HCT116 (cell line): ENCODE measurements at regions not wholly inside any gene's neighbourhood (a gene's known extent, or its start where the extent isn't known, plus 50 kb on each side); places are given as distances from the start of the nearest gene placed in this dataset.

Experiments used
- ATAC-seq: fragments of 200-7000 bp; cut with Tn5 transposase; 2 replicates; pipeline ENCODE4 v1.9.1; 2020; ENCODE audit warnings: mild to moderate bottlenecking, moderate library complexity
- BruUV-seq: library from RNA; stranded (reverse); fragments of 400-500 nt; replicated peaks from 2 replicates; lab custom pipeline; 2021; lab: Mats Ljungman, UMichigan
- CTCF ChIA-PET: fragments of 300-600 bp; sonication (Branson Sonifier 250); formaldehyde crosslinking; loops from one replicate; lab custom pipeline; 2021; ENCODE audit warnings: antibody characterized with exemption; lab: Charles Lee
- POLR2A ChIA-PET: fragments of 300-600, 350-600 bp; sonication (Branson Sonifier 250); formaldehyde crosslinking; loops from one replicate; lab custom pipeline; 2021; ENCODE audit warnings: antibody characterized with exemption; lab: Charles Lee
- RAD21 ChIA-PET, 2 experiments: fragments of 300-600 bp; sonication (Branson Sonifier 250); formaldehyde crosslinking; loops; one replicate each; lab custom pipeline; 2023; ENCODE audit warnings: low total read pairs in 2 of 2; ENCODE audit not compliant: uncharacterized antibody in 2 of 2, unreplicated experiment in 2 of 2, low non-redundant PET in 1 of 2; lab: Charles Lee
- DNase-seq: peaks from one replicate; pipeline ENCODE4 v3.0.0-alpha.2; 2010; ENCODE audit warnings: low read depth, low spot score
- H2AFZ ChIP-seq: fragments of 200-600 bp; shearing (Covaris generic), sonication (generic); 2 replicates; pipeline ENCODE4 v1.6.1; 2017; ENCODE audit warnings: low read depth, mixed run types, mixed read lengths, antibody characterized with exemption, low read length; ENCODE audit not compliant: poor library complexity, severe bottlenecking
- H3K27ac ChIP-seq: 2 replicates; pipeline ENCODE4 v1.5.1; 2012; ENCODE audit warnings: low read depth, low read length
- H3K27me3 ChIP-seq: fragments of 200-600 bp; sonication (generic); 2 replicates; pipeline ENCODE4 v1.6.1; 2016; ENCODE audit warnings: mixed run types, low read length, mixed read lengths; ENCODE audit not compliant: insufficient read depth
- H3K36me3 ChIP-seq, 2 experiments: fragments of 200-500 bp in 1 of 2; fragments of 200-600 bp in 1 of 2; sonication (Bioruptor generic) in 1 of 2; sonication (generic) in 1 of 2; 2 replicates each; pipeline versions ENCODE4 v1.5.1 to v1.6.1; 2014 to 2016; ENCODE audit warnings: low read length in 2 of 2, inconsistent platforms in 1 of 2, mixed read lengths in 1 of 2, mixed run types in 1 of 2; ENCODE audit not compliant: insufficient read depth in 2 of 2, control insufficient read depth in 1 of 2
- H3K4me1 ChIP-seq, 2 experiments: fragments of 200-600 bp in 1 of 2; sonication (generic) in 1 of 2; 2 replicates each; pipeline versions ENCODE4 v1.5.1 to v1.6.1; 2012 to 2017; ENCODE audit warnings: low read length in 2 of 2, inconsistent platforms in 1 of 2, mild to moderate bottlenecking in 1 of 2, mixed read lengths in 1 of 2, mixed run types in 1 of 2, moderate library complexity in 1 of 2; ENCODE audit not compliant: insufficient read depth in 2 of 2, control insufficient read depth in 1 of 2
- H3K4me2 ChIP-seq: fragments of 200-600 bp; sonication (generic); 2 replicates; pipeline ENCODE4 v1.6.1; 2017; ENCODE audit warnings: mixed run types, low read length, mixed read lengths
- H3K4me3 ChIP-seq, 2 experiments: fragments of 200-600 bp in 1 of 2; sonication (generic) in 1 of 2; replicated peaks in 1 of 2; 2 replicates each; pipeline ENCODE4 v1.5.1; 2011 to 2016; ENCODE audit warnings: low read length in 2 of 2, control low read depth in 1 of 2, low read depth in 1 of 2, mild to moderate bottlenecking in 1 of 2, mixed read lengths in 1 of 2, mixed run types in 1 of 2
- H3K79me2 ChIP-seq: fragments of 200-600 bp; sonication (generic); 2 replicates; pipeline ENCODE4 v1.6.1; 2017; ENCODE audit warnings: mild to moderate bottlenecking, mixed run types, low read length, moderate library complexity, mixed read lengths; ENCODE audit not compliant: insufficient read depth
- H3K9ac ChIP-seq: fragments of 200-600 bp; sonication (generic); 2 replicates; pipeline ENCODE4 v1.6.1; 2016; ENCODE audit warnings: low read length, mixed read lengths
- H3K9me2 ChIP-seq: fragments of 200-600 bp; sonication (generic), shearing (Covaris generic); 2 replicates; pipeline ENCODE4 v1.6.1; 2017; ENCODE audit warnings: mixed run types, mild to moderate bottlenecking, moderate library complexity; ENCODE audit not compliant: insufficient read depth
- H3K9me3 ChIP-seq, 2 experiments: fragments of 200-500 bp in 1 of 2; fragments of 200-600 bp in 1 of 2; sonication (Bioruptor generic) in 1 of 2; sonication (generic) in 1 of 2; 2 replicates each; pipeline ENCODE4 v1.6.1; 2014 to 2017; ENCODE audit warnings: low read length in 2 of 2, mixed read lengths in 2 of 2, inconsistent platforms in 1 of 2, low read depth in 1 of 2, mild to moderate bottlenecking in 1 of 2, mixed run types in 1 of 2, moderate library complexity in 1 of 2; ENCODE audit not compliant: control insufficient read depth in 1 of 2, insufficient read depth in 1 of 2
- H4K20me1 ChIP-seq: fragments of 200-600 bp; sonication (generic), shearing (Covaris generic); 2 replicates; pipeline ENCODE4 v1.6.1; 2017; ENCODE audit warnings: mixed run types, mild to moderate bottlenecking, moderate library complexity; ENCODE audit not compliant: insufficient read depth
- CBX3 ChIP-seq: IDR thresholded peaks from 2 replicates; pipeline ENCODE4 v1.6.1; 2012; ENCODE audit warnings: low read depth
- EZH2 ChIP-seq: fragments of 200-600 bp; sonication (generic); IDR thresholded peaks from 2 replicates; pipeline ENCODE4 v1.6.1; 2017; ENCODE audit warnings: antibody characterized with exemption, mixed run types
- intact Hi-C: fragments of 100-400 bp; cut with micrococcal nuclease; formaldehyde crosslinking; loops from 2 replicates; pipeline ENCODE4 v1.10.0; 2022
- TF ChIP-seq, protein P1 (sequence below): IDR thresholded peaks from 2 replicates; pipeline ENCODE4 v1.6.1; 2012

DNA sequence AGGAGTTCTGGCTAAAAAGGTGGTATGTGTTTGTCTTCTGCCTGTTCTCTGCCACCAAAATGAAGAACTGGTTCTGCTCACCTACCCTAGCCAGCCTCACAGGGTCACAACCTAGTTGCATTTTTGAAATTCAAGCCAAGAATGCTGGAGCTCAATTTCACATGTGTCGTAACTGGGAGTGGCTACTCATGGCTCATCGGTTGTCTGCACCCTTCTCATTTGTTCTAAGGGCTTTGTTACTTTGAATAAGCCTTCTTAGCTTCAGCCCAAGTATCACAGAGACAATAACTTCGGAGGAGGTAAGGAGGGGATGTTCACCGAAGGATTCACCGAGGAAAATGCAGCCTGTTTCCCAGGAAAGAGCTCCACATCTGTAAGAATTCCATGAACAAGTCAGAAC lies 134.3 kb upstream of the RARB start:
- ChIA-PET RAD21 (no interaction called here), CTCF (no interaction called here), POLR2A (no interaction called here)
- H3K27me3 ChIP-seq = peaks cover 10% of the 10 kb centered on the region
- no peak overlapping the region for H2AFZ ChIP-seq
- H3K36me3 ChIP-seq = no peaks in the 10 kb centered on the region
- no peak overlapping the region for H3K4me3 ChIP-seq
- no peak overlapping the region for H3K4me2 ChIP-seq
- TF ChIP-seq, protein P1, sequence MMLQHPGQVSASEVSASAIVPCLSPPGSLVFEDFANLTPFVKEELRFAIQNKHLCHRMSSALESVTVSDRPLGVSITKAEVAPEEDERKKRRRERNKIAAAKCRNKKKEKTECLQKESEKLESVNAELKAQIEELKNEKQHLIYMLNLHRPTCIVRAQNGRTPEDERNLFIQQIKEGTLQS = no peak
- TF ChIP-seq CBX3 = no peak
- no peak for TF ChIP-seq EZH2
- no peak for DNase-seq
- no TSS peak for BruUV-seq
- no peaks in the 10 kb centered on the region for H3K9me2 ChIP-seq
- no peak for ATAC-seq
- H3K4me1 ChIP-seq = no peaks in the 10 kb centered on the region
- H4K20me1 ChIP-seq = no peaks in the 10 kb centered on the region
- H3K9me3 ChIP-seq = no peaks in the 10 kb centered on the region
- intact Hi-C loops = no loop called here
- H3K9ac ChIP-seq = no peak overlapping the region
- H3K27ac ChIP-seq = no peak overlapping the region
- H3K79me2 ChIP-seq = no peaks in the 10 kb centered on the region

DNA sequence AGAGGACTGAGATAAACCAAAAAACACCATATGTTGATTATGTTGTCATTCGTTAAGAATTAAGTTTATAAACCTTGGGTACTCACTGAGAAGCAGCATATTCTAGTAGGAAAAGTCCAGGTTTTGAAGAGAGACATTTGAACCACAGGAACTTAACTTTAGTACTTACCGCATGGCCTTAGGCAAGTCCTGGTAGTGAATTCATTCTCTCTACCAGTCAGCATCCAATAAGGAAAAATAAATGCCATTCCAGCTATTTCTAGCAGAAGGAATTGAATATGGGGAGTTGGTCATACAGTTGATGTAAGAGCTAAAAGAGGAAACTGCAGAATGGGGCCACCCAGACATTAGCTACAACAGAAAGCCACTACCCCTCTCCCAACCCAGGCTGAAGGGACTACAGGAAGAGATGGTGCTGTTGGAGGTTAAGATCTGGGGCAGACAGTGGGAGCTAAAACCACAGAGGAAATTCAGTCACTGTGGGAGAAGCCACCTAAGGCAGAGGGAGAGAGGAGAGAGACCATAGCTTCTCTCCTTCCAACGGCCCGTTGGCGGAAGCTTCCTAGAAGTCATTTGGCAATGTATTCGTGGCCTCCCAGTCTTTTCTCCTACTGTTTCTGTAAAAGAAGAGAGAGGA lies 133.8 kb upstream of the RARB start:
- no peak overlapping the region for H3K4me3 ChIP-seq
- no TSS peak for BruUV-seq
- H3K27ac ChIP-seq = no peak overlapping the region
- H3K4me2 ChIP-seq = no peak overlapping the region
- no peaks in the 10 kb centered on the region for H3K36me3 ChIP-seq
- H3K9me2 ChIP-seq = no peaks in the 10 kb centered on the region
- no peak for TF ChIP-seq EZH2
- RAD21 ChIA-PET = no interaction called here
- POLR2A ChIA-PET = no interaction called here
- H3K79me2 ChIP-seq = no peaks in the 10 kb centered on the region
- H3K27me3 ChIP-seq = peaks cover 10% of the 10 kb centered on the region
- H2AFZ ChIP-seq = no peak overlapping the region
- CTCF ChIA-PET = no interaction called here
- no peak overlapping the region for H3K9ac ChIP-seq
- no peaks in the 10 kb centered on the region for H3K4me1 ChIP-seq
- H4K20me1 ChIP-seq = no peaks in the 10 kb centered on the region
- intact Hi-C loops = no loop called here
- ATAC-seq = no peak
- no peaks in the 10 kb centered on the region for H3K9me3 ChIP-seq
- DNase-seq = no peak
